ENCODE measurements at regions not wholly inside any gene's neighbourhood (a gene's known extent, or its start where the extent isn't known, plus 50 kb on each side); places are given as distances from the start of the nearest gene placed in this dataset.

GRCh38 chr2:235371018-235371417 is 122.8 kb upstream of the AGAP1 start:
- DNase-seq: no peak

GRCh38 chr2:235373171-235373570 is 120.7 kb upstream of the AGAP1 start:
- DNase-seq: no peak

- DNase-seq: no peak
These were observed 116.7 kb upstream of the AGAP1 start for GRCh38 chr2:235377176-235377575.

DNA sequence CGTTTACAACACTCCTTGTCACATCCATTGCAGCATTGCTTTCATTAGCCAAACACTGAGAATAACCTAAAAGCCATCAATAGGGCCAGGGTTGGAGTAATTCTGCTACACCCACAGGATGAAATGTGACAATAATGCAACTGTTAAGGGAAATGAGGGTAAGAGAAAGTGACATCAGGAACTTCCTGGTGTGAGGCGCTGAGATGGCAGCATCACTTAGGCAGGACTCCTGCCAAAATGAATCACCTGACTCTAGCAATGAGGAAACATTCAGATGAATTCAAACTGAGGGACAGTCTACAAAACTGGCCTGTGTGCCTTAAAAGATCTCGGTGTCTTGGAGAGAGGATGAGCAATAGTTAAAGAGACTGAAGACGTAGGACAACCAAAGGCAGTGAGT is 115.6 kb upstream of the AGAP1 start:
- no peak for DNase-seq

GRCh38 chr2:235378944-235379343 is 114.9 kb upstream of the AGAP1 start:
- DNase-seq: no peak

DNA sequence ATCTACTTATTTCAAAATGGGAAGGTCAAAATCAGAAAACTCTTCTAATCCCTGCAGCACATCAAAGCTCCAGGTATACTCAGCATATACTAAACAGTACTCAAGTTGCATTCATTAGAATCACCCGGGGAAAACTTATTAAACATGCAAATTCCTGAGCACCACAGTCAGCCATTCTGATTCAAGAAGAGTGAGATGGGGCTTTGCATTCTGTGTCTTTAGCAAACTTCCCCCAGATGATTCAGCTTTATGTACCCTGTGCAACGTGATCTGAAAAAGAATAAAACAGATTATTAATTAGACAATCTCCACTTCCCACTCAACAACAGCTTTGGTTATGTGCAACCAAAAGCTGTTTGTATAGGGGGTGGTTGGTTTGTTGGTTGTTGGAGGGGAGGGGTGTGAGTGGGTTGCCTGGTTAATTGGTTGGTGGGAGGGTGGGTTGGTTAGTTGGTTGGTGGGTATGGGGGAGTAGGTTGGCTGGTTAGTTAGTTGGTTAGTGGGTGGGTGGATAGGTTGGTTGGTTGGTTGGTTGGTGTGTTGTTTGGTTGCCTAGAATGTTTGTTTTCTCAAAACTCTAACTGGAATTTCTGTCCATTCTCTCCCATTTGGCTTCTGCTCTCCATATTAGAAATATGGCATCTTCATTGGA is 112.5 kb upstream of the AGAP1 start:
- DNase-seq: peak; percentile 56

- no peak for DNase-seq
These were observed 111.7 kb upstream of the AGAP1 start for GRCh38 chr2:235382179-235382578.

DNA sequence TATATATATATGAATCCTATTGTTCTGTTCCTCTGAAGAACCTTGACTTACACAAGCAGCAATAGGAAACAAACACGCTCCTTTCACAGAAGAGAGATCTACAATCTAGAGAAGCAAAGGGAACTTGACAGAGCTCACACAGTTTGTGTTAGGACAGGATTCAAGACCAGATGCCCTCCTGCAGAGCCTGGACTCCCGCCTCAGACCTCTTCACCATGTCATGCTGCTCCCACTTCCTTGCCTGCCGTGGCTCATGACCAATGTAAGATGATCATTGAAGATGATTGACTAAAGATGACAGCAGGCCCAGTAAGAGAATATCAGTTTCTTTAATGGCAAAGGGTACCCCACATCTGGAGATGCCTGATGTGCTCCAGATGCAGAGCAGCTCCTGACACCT is 111.2 kb upstream of the AGAP1 start:
- no peak for DNase-seq

DNA sequence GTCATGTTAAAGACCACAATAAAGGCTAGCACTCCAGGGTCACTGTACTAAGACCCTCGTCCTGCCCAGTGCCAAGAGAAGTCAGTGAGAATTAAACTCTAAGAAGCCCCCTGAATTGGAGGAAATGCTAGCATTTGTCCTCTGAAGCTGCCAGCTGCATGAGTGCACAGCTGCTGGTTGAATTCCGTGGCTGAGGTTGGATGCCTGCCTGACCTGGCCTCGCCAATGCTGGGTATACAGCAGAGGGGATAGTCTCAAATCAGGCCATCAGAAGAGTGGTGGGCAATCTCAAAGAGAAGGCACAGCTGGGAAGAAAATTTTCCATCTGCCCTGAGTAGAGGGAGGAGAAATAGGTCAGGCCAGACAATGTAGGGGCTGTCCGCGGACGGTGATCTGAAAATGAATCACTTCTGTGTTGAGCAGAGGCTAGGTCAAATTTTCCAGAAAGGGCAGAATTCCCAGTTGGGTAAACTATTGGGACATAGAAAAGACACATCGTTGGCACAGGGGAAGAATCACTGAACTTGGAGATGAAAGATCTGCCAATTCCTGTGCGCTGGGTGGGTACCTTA is 110.5 kb upstream of the AGAP1 start:
- DNase-seq: no peak

DNA sequence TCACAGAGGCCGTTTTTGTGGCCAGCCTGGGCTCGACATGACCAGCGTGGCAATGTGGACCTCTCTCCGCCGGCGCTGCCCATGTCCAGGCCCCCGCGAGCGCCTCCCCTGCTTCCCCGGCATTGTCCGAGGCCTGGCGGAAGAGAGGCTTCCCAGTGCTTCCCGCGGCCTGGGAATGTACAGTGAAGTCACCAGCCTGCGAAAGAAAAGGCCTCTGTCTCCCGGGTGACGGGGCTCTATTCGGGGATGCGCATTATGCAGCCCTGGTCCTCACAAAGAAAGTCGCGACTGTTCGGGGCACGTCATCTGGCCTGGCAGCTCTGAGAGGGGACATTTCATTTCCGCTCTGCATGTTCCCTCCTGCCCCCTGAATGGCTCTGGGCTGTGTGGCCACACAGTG is 109.2 kb upstream of the AGAP1 start:
- no peak for DNase-seq

GRCh38 chr2:235389626-235390025 is 104.2 kb upstream of the AGAP1 start:
- no peak for DNase-seq

GRCh38 chr2:235390108-235390815 is 103.6 kb upstream of the AGAP1 start:
- DNase-seq: peak; percentile 25

DNA sequence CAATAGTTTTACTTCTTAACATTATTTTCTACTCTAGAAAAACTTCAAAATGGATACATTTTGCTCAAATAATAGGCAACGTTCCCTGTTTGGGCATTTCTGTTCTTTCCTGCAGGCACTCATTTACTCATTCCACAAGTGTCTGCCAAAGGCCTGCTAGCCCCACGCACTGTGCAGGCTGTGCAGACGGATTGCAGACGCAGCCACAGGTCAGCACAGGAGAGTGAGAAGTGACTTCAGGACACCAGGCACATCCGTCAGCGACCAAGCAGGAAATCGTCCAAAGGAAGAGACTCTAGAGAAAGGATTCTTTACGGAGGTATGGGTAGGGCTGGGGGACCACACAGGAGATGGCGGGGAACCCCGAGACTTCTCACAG is 103.0 kb upstream of the AGAP1 start:
- DNase-seq: no peak

DNA sequence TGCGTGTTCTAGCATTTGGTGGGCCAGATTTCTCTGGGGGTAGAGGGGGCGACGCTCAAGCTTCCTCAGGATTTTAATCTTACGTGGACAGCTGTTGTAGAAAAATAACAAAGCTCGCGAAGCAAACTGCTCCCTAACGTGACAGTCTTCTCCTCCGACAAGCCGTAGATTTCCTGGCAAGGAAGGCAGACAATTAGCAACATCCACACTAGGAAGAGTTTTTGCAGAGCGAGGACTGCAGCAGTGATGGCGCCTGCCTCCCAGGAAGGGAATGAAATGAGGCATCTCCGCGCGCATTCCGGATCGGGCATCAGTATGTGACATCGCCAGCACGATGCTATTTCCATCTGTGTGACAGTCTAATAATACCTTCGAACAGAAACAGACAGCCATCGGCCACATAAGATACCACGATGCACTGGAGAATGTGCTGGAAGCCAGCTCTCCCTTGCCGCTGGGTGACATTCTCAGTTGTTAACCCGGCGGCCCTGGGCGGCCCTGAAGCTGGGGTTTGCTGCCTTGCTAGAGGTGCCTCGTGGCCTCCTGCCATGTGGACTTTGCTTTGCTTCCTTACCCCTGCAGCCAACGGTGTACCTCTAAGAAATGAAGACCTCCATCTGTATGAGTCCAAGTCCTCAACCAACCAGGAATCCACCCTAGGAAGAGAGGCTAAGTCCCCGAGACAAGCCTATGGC is 101.8 kb upstream of the AGAP1 start:
- no peak for DNase-seq

- DNase-seq: peak; percentile 67
These were observed 99.5 kb upstream of the AGAP1 start for GRCh38 chr2:235394278-235394828.

DNA sequence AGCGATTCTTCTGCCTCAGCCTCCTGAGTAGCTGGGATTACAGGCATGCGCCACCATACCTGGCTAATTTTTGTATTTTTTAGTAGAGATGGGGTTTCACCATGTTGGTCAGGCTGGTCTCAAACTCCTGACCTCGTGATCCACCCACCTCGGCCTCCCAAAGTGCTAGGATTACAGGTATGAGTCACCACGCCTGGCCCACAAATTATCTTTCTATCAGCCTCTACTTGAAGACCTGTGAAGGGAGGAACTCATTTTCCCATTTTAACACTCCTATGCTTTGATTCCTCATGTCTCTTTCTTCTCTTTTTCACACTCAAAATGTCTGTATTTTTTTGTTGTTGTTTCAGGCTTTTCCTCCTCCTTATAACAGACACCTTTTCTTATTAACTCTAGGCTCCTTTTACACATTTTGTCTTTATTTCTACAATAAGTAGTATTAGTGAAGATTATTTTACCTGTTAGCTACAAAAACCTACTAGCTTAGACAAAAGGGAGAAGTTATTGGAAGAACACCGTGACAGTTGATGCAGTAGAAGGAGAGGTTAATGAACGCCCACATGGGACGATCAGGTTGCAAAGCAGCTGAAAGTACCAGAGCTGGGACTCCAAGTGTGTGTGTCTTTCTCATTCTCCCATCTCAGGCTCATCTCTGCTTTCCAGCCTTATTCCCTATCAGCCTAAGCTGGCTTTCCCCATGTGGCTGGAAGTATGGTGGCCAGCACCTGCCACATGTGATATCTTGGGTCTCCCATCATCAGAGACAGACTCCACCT is 97.6 kb upstream of the AGAP1 start:
- DNase-seq: no peak

- no peak for DNase-seq
These were observed 95.5 kb upstream of the AGAP1 start for GRCh38 chr2:235398321-235398720.

GRCh38 chr2:235399895-235400294 is 93.9 kb upstream of the AGAP1 start:
- DNase-seq: no peak

GRCh38 chr2:235402422-235402821 is 91.4 kb upstream of the AGAP1 start:
- DNase-seq: no peak

DNA sequence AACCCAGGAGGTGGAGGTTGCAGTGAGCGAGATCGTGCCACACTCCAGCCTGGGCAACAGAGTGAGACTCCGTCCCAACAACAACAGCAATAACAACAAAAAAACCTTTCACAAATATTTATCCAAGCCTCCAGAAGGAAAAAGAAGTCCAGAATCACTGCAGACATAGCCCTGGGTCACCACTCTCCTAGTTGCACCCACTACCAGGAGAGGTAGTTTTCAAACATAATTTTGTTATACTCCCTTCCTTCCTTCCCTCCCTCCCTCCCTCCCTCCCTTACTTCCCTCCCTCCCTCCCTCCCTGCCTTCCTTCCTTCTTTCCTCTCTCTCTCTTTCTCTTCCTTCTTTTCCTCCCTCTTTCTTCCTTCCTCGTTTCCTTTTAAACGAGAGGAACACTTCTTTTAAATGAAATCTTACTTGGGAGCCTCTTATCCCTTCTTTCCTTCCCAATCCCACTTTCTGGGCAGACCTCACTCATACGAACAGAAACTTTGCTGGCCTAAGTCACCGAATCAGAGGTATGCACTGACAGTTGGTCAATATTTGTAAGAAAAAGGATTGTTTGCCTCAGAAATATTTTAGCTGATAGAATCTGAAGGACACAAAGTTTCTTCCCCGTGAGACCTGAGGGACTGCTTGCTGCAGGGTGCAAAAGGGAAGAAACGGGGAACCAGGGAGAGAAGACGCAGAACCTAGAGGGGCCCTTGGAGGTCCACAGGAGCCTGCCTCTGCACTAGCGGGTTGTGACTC is 88.1 kb upstream of the AGAP1 start:
- no peak for DNase-seq

DNA sequence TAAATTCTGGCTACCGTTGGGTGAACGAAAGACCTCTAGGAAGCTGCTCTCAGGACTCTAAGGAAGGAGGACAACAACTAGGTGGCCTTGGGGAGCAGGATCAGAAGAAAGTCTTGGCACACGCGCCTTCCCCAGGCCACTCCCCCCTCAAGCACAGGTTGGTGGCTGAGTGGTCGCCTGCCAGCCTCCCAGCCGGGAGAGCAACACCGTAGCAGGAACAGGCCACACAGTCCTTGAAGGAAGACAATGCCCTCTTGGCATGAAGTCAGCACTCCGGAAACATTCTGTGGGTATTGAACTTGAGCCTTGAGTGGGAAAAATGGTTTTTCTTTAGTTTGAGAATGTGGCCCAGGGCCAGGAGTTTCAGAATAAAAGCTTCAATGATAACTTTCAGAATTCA is 87.4 kb upstream of the AGAP1 start:
- DNase-seq: no peak

Data from fibroblast of skin of abdomen (primary cell).